IPS-20b (cell line): ENCODE measurements at regions not wholly inside any gene's neighbourhood (a gene's known extent, or its start where the extent isn't known, plus 50 kb on each side); places are given as distances from the start of the nearest gene placed in this dataset.
"Not testable (repeated sequence)": the region's sequence is repeated elsewhere in the genome, so short reads cannot be mapped to it uniquely, and the experiment has no call there.

Source experiments
- H3K27ac ChIP-seq: one replicate; pipeline ENCODE4 v1.5.1; 2013; ENCODE audit warnings: low read length
- H3K27me3 ChIP-seq: 2 replicates; pipeline ENCODE4 v1.6.1; 2013; ENCODE audit warnings: mild to moderate bottlenecking, low read length, inconsistent platforms; ENCODE audit not compliant: insufficient read depth
- H3K36me3 ChIP-seq: 2 replicates; pipeline ENCODE4 v1.6.1; 2013; ENCODE audit warnings: low read depth, mild to moderate bottlenecking, inconsistent platforms, low read length, moderate library complexity; ENCODE audit not compliant: insufficient read depth
- H3K4me1 ChIP-seq: 2 replicates; pipeline ENCODE4 v1.6.1; 2013; ENCODE audit warnings: mild to moderate bottlenecking, control low read depth, inconsistent platforms, low read length, moderate library complexity; ENCODE audit not compliant: insufficient read depth
- H3K4me3 ChIP-seq: 2 replicates; pipeline ENCODE4 v1.5.1; 2013; ENCODE audit warnings: mild to moderate bottlenecking, low read length, inconsistent platforms
- H3K9ac ChIP-seq: 2 replicates; pipeline ENCODE4 v1.6.1; 2013; ENCODE audit warnings: low read depth, mild to moderate bottlenecking, inconsistent platforms, low read length, moderate library complexity
- H3K9me3 ChIP-seq: 2 replicates; pipeline ENCODE4 v1.6.1; 2013; ENCODE audit warnings: mild to moderate bottlenecking, low read depth, low read length, inconsistent platforms; ENCODE audit not compliant: insufficient read depth

DNA sequence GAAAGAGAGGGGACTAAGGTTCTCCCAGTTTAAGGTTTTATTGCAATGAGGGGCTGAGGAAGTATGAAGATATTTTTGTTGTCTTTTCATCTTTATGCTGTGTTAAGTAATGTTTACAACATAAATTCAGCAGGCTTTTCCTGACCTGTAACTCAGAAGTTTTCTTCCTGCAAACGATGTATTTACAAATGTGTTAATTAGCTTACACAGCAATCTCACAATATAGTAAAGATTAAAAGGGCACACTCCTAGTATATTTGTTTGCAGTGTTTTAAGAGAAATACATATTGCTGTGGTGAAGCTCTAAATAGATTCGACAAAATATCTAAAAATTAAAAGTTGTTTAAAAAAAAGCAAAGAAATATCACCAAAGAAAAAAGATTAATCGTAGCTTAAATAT, 55.7 kb downstream of the OR11H12 start:
- H3K4me1 ChIP-seq, result no peaks in the 10 kb centered on the region
- peaks cover 70% of the 10 kb centered on the region for H3K9me3 ChIP-seq
- H3K4me3 ChIP-seq, result no peak overlapping the region
- no peak overlapping the region for H3K9ac ChIP-seq
- H3K27me3 ChIP-seq, result no peaks in the 10 kb centered on the region
- no peak overlapping the region for H3K27ac ChIP-seq
- no peaks in the 10 kb centered on the region for H3K36me3 ChIP-seq

DNA sequence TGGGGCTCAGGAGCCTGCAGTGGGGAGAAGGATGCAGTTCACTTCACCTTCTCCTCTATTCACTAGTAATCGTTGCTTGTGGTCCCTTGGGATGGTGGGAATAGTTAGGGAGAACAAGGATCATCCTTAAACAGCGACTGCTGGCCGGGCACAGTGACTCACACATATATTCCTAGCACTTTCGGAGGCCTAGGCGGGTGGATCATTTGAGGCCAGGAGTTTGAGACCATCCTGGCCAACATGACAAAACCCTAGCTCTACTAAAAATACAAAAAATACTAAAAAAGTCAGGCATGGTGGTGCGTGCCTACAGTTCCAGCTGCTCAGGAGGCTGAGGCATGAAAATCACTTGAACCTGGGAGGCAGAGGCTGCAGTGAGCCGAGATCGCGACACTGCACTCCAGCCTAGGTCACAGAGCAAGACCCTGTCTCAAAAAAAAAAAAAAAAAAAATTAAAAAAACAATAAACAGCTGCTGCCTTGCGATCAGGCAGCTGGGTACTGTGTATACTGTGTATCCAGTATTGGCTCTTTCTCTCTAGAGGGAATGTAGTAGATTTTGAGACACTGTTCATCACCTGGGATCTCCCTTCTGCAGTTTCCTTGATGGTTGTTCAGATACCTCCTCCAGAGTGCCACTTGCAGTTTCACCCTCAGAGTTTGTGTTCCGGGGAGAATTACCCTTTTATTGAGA, 59.1 kb downstream of the OR11H12 start:
- H3K4me3 ChIP-seq, H3K36me3 ChIP-seq, H3K9ac ChIP-seq, H3K27ac ChIP-seq, H3K27me3 ChIP-seq, H3K4me1 ChIP-seq: not testable (repeated sequence)
- peaks cover 83% of the 10 kb centered on the region for H3K9me3 ChIP-seq

DNA sequence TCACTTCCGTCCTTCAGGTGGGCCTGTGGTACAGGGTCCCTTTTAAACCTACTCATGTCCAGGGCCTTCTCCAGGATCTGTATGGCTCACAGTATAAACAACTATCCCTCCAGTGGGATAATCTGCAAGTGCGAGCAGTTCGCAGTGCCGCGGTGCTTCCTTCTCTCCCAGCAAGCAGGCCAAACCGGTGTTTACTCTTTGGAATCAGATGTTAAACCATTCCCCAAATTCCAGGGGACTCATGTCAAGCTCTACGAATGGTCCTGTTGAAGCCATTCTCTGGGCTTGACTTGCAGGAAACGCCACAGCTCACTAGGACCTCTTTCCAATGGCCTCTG, 59.6 kb downstream of the OR11H12 start:
- no peak overlapping the region; the same call in 1 of the 2 replicates for H3K4me3 ChIP-seq
- H3K9ac ChIP-seq, result no peak overlapping the region
- H3K4me1 ChIP-seq, result no peaks in the 10 kb centered on the region
- peaks cover 83% of the 10 kb centered on the region for H3K9me3 ChIP-seq
- no peak overlapping the region for H3K27ac ChIP-seq
- no peaks in the 10 kb centered on the region for H3K27me3 ChIP-seq
- no peaks in the 10 kb centered on the region for H3K36me3 ChIP-seq

DNA sequence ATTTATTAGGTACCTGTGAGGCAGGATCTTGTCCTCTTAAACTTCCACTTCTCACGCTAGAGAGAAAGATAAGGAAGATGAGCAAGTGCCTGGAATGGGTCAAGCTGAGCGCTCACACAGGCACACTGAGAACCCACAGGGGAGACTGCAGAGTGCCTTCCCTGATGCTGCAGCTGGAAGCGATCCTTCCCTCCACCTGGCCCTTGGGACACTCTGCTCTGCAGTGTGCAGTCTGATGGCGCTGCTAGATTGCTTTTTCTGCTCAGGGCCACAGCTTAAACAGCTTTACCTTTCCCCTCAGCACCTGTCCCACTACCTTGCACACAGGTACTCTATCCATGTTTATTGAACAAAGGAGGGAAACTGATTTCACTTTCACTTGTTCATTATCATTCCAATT, 66.9 kb downstream of the OR11H12 start:
- H3K4me3 ChIP-seq, H3K27me3 ChIP-seq, H3K27ac ChIP-seq, H3K9ac ChIP-seq, H3K4me1 ChIP-seq, H3K36me3 ChIP-seq: not testable (repeated sequence)
- H3K9me3 ChIP-seq, result peaks cover 49% of the 10 kb centered on the region

DNA sequence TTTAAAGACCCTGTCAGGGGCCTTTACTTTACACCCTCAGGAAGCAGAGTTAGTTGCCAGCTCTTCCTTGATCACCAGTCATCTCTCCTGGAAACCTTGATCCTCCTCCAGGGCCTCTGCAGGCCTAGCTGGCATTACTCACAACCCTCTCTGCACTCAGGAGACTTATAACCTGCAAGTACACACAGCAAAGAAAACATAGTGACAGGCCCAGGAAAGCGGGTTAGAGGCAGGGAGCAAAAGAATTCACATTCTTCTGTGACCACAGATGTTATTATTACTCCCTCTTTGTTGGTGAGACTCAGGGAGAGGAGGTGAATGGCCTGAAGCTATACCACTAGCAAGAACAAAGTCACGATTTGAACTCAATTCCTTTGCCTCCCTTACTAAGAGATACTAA, 87.4 kb downstream of the OR11H12 start:
- Histone ChIP-seq H3K4me1 (no peaks in the 10 kb centered on the region), H3K27me3 (no peaks in the 10 kb centered on the region), H3K36me3 (no peaks in the 10 kb centered on the region), H3K9me3 (peaks cover 89% of the 10 kb centered on the region), H3K9ac (no peak overlapping the region), H3K4me3 (no peak overlapping the region), H3K27ac (no peak overlapping the region)
